ENCODE measurements at regions not wholly inside any gene's neighbourhood (a gene's known extent, or its start where the extent isn't known, plus 50 kb on each side); places are given as distances from the start of the nearest gene placed in this dataset.

- TF ChIP-seq CTCF (conservative IDR thresholded peaks at IDR 0.05 in 1 of 2, IDR thresholded peaks at IDR 0.05 in 1 of 2; ENCODE audit: low read depth in 1 of 2, low read length in 2 of 2): no peak
- no peak for TF ChIP-seq EZH2 (IDR thresholded peaks at IDR 0.05; ENCODE audit: low read length, missing control alignments)
Observed at GRCh38 chr16:7185689-7186088, 147.0 kb upstream of the RBFOX1 start.

Data from fibroblast of lung (primary cell).